Gastrocnemius medialis (tissue), 4 donors: ENCODE measurements at regions not wholly inside any gene's neighbourhood (a gene's known extent, or its start where the extent isn't known, plus 50 kb on each side); places are given as distances from the start of the nearest gene placed in this dataset.

ENCODE experiments used
- CTCF ChIP-seq, 5 experiments: fragments of 450-650 bp in 3 of 5; fragments of 200-600 bp in 2 of 5; sonication (generic) in 2 of 5; IDR thresholded peaks in 4 of 5; conservative IDR thresholded peaks in 1 of 5; 1 replicate in 4 of 5; 2 replicates in 1 of 5; pipeline ENCODE4 v1.5.1; 2016 to 2019; ENCODE audit warnings: antibody characterized with exemption in 5 of 5, mild to moderate bottlenecking in 3 of 5, moderate library complexity in 3 of 5
- POLR2A ChIP-seq, 2 donors: fragments of 450-650 bp; IDR thresholded peaks; one replicate each; pipeline ENCODE4 v1.6.1; 2017; ENCODE audit warnings: antibody characterized with exemption in 2 of 2, mild to moderate bottlenecking in 2 of 2, moderate library complexity in 2 of 2

GRCh38 chr6:106740287-106740686, 110.9 kb downstream of the QRSL1 start:
- TF ChIP-seq CTCF (IDR thresholded peaks at IDR 0.05 in 4 of 5, conservative IDR thresholded peaks at IDR 0.05 in 1 of 5) = no peak
- TF ChIP-seq POLR2A (IDR thresholded peaks at IDR 0.05) = no peak
